Adrenal gland (tissue), 5 donors: ENCODE measurements at regions not wholly inside any gene's neighbourhood (a gene's known extent, or its start where the extent isn't known, plus 50 kb on each side); places are given as distances from the start of the nearest gene placed in this dataset.

Experiments used
- CTCF ChIP-seq, 6 experiments: fragments of 450-650 bp in 4 of 6; fragments of 200-600 bp in 2 of 6; sonication (generic) in 1 of 6; IDR thresholded peaks; 1 replicate in 5 of 6; 2 replicates in 1 of 6; pipeline versions ENCODE4 v1.5.1 to v1.8.0; 2016 to 2021; ENCODE audit warnings: antibody characterized with exemption in 6 of 6, mild to moderate bottlenecking in 2 of 6, moderate library complexity in 1 of 6
- POLR2A ChIP-seq, 2 donors: fragments of 450-650 bp; IDR thresholded peaks; one replicate each; pipeline ENCODE4 v1.6.1; 2017; ENCODE audit warnings: antibody characterized with exemption in 2 of 2, mild to moderate bottlenecking in 2 of 2, moderate library complexity in 1 of 2
- donor health status: DM: no; HTN: no; CAD: no.

DNA sequence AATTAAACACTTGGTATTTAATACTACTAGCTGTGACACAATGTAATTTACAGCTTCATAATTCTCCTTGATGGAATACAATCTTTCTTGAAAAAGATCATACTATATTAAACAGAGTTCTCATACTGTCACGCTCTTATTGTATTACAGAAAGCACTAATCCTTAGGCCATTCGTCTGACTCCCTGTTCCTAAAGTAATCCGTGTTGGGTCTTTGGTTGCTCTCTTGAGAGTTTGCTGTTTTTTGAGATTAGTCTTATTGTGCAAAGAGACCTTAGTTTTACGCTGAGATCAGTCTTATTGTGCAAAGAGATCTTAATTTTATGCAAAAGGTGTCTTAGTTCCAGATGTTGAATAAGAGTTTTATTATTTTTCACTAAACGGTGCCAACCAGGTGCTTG, 190.6 kb downstream of the ISL1 start:
- TF ChIP-seq CTCF (IDR thresholded peaks at IDR 0.05) (no peak), POLR2A (IDR thresholded peaks at IDR 0.05) (no peak)
